HL-60 (cell line): ENCODE measurements at regions not wholly inside any gene's neighbourhood (a gene's known extent, or its start where the extent isn't known, plus 50 kb on each side); places are given as distances from the start of the nearest gene placed in this dataset.

ENCODE experiments used
- GABPA ChIP-seq: IDR thresholded peaks from 2 replicates; pipeline ENCODE4 v1.6.1; 2012; ENCODE audit warnings: low read depth
- POLR2AphosphoS5 ChIP-seq: IDR thresholded peaks from 2 replicates; pipeline ENCODE4 v1.6.1; 2012; ENCODE audit warnings: low read depth
- TF ChIP-seq, protein P1 (sequence below): IDR thresholded peaks from one replicate; pipeline ENCODE4 v1.5.1; 2011; ENCODE audit warnings: low read length, control low read depth, inconsistent platforms; ENCODE audit not compliant: insufficient read depth

- TF ChIP-seq, protein P1, sequence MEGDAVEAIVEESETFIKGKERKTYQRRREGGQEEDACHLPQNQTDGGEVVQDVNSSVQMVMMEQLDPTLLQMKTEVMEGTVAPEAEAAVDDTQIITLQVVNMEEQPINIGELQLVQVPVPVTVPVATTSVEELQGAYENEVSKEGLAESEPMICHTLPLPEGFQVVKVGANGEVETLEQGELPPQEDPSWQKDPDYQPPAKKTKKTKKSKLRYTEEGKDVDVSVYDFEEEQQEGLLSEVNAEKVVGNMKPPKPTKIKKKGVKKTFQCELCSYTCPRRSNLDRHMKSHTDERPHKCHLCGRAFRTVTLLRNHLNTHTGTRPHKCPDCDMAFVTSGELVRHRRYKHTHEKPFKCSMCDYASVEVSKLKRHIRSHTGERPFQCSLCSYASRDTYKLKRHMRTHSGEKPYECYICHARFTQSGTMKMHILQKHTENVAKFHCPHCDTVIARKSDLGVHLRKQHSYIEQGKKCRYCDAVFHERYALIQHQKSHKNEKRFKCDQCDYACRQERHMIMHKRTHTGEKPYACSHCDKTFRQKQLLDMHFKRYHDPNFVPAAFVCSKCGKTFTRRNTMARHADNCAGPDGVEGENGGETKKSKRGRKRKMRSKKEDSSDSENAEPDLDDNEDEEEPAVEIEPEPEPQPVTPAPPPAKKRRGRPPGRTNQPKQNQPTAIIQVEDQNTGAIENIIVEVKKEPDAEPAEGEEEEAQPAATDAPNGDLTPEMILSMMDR = no peak
- TF ChIP-seq POLR2AphosphoS5 (no peak), GABPA (no peak)
Observed at GRCh38 chr16:50881956-50882355, 140.1 kb downstream of the CYLD start.
